ENCODE measurements at regions not wholly inside any gene's neighbourhood (a gene's known extent, or its start where the extent isn't known, plus 50 kb on each side); places are given as distances from the start of the nearest gene placed in this dataset.

GRCh38 chr1:55828044-55828443 is 612.9 kb upstream of the USP24 start:
- TF ChIP-seq, protein P1, sequence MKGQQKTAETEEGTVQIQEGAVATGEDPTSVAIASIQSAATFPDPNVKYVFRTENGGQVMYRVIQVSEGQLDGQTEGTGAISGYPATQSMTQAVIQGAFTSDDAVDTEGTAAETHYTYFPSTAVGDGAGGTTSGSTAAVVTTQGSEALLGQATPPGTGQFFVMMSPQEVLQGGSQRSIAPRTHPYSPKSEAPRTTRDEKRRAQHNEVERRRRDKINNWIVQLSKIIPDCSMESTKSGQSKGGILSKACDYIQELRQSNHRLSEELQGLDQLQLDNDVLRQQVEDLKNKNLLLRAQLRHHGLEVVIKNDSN (IDR thresholded peaks at IDR 0.05), result no peak
- TF ChIP-seq, protein P2, sequence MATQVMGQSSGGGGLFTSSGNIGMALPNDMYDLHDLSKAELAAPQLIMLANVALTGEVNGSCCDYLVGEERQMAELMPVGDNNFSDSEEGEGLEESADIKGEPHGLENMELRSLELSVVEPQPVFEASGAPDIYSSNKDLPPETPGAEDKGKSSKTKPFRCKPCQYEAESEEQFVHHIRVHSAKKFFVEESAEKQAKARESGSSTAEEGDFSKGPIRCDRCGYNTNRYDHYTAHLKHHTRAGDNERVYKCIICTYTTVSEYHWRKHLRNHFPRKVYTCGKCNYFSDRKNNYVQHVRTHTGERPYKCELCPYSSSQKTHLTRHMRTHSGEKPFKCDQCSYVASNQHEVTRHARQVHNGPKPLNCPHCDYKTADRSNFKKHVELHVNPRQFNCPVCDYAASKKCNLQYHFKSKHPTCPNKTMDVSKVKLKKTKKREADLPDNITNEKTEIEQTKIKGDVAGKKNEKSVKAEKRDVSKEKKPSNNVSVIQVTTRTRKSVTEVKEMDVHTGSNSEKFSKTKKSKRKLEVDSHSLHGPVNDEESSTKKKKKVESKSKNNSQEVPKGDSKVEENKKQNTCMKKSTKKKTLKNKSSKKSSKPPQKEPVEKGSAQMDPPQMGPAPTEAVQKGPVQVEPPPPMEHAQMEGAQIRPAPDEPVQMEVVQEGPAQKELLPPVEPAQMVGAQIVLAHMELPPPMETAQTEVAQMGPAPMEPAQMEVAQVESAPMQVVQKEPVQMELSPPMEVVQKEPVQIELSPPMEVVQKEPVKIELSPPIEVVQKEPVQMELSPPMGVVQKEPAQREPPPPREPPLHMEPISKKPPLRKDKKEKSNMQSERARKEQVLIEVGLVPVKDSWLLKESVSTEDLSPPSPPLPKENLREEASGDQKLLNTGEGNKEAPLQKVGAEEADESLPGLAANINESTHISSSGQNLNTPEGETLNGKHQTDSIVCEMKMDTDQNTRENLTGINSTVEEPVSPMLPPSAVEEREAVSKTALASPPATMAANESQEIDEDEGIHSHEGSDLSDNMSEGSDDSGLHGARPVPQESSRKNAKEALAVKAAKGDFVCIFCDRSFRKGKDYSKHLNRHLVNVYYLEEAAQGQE (IDR thresholded peaks at IDR 0.05; ENCODE audit: low read depth), result no peak
- TF ChIP-seq, protein P3, sequence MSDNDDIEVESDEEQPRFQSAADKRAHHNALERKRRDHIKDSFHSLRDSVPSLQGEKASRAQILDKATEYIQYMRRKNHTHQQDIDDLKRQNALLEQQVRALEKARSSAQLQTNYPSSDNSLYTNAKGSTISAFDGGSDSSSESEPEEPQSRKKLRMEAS (IDR thresholded peaks at IDR 0.05), result no peak
- TF ChIP-seq YY1 (IDR thresholded peaks at IDR 0.05; ENCODE audit: low read depth), result no peak
- no peak for TF ChIP-seq TCF12 (IDR thresholded peaks at IDR 0.05; ENCODE audit: low read depth)
- TF ChIP-seq EP300 (IDR thresholded peaks at IDR 0.05; ENCODE audit: borderline replicate concordance), result no peak
- TF ChIP-seq EGR1 (IDR thresholded peaks at IDR 0.05), result no peak
- TF ChIP-seq CEBPB (IDR thresholded peaks at IDR 0.05), result no peak
